ENCODE measurements at regions not wholly inside any gene's neighbourhood (a gene's known extent, or its start where the extent isn't known, plus 50 kb on each side); places are given as distances from the start of the nearest gene placed in this dataset.

DNA sequence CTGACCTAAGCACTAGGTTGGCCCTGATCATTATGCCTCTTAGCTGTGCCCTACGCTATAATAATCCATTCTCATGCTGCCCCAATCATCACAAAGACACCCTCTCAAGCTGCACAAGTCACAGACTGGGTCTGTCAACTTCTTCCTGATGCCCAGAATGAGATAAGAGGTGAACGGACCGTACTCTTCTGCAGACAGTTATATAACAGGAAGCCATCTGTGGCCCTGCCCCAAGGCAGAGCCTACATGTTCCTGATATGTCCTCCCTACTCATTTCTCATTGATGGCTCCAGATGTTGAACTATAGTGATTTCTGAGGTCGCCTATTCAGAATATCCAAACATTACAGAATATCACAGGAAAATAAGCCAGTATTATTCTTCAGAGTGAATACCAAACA, 471.6 kb upstream of the ERCC4 start:
- Histone ChIP-seq H3K36me3 (ENCODE audit: control insufficient read depth in 1 of 2, insufficient read depth in 2 of 2, low read length in 2 of 2) (no peaks in the 10 kb centered on the region), H3K4me3 (replicated peaks in 1 of 2; ENCODE audit: low read depth in 1 of 2, low read length in 2 of 2) (no peak overlapping the region), H4K20me1 (ENCODE audit: insufficient read depth) (no peaks in the 10 kb centered on the region), H3K9ac (ENCODE audit: low read length) (no peak overlapping the region), H3K9me2 (ENCODE audit: insufficient read depth) (no peaks in the 10 kb centered on the region), H3K27me3 (ENCODE audit: insufficient read depth, low read length) (no peaks in the 10 kb centered on the region; the same call in 1 of the 2 replicates), H3K27ac (ENCODE audit: low read depth, low read length) (no peak overlapping the region), H2AFZ (ENCODE audit: low read depth, low read length, poor library complexity, severe bottlenecking) (no peak overlapping the region), H3K4me1 (ENCODE audit: control insufficient read depth in 1 of 2, insufficient read depth in 2 of 2, low read length in 2 of 2) (no peaks in the 10 kb centered on the region), H3K79me2 (ENCODE audit: insufficient read depth, low read length) (no peaks in the 10 kb centered on the region), H3K9me3 (ENCODE audit: control insufficient read depth in 1 of 2, insufficient read depth in 1 of 2, low read depth in 1 of 2, low read length in 2 of 2) (no peaks in the 10 kb centered on the region), H3K4me2 (ENCODE audit: low read length) (no peak overlapping the region)
- ChIA-PET RAD21 (ENCODE audit: low non-redundant PET in 1 of 2, low total read pairs in 2 of 2, uncharacterized antibody in 2 of 2, unreplicated experiment in 2 of 2) (no interaction called here), POLR2A (no interaction called here), CTCF (no interaction called here)
- DNase-seq (ENCODE audit: low read depth, low spot score) (no peak), ATAC-seq (no peak)
- TF ChIP-seq ZFX (IDR thresholded peaks at IDR 0.05) (no peak), RAD21 (IDR thresholded peaks at IDR 0.05; ENCODE audit: low read depth) (no peak), CEBPB (IDR thresholded peaks at IDR 0.05; ENCODE audit: low read depth) (no peak), ZNF274 (IDR thresholded peaks at IDR 0.05; ENCODE audit: low read depth, low read length) (no peak), TCF7L2 (IDR thresholded peaks at IDR 0.05; ENCODE audit: borderline replicate concordance, extremely low read depth, insufficient read depth, insufficient read length) (no peak), FOSL1 (IDR thresholded peaks at IDR 0.05; ENCODE audit: low read depth) (no peak), POLR2A (IDR thresholded peaks at IDR 0.05; ENCODE audit: borderline replicate concordance, extremely low read depth, insufficient read depth, insufficient read length) (no peak)
- TF ChIP-seq, protein P1, sequence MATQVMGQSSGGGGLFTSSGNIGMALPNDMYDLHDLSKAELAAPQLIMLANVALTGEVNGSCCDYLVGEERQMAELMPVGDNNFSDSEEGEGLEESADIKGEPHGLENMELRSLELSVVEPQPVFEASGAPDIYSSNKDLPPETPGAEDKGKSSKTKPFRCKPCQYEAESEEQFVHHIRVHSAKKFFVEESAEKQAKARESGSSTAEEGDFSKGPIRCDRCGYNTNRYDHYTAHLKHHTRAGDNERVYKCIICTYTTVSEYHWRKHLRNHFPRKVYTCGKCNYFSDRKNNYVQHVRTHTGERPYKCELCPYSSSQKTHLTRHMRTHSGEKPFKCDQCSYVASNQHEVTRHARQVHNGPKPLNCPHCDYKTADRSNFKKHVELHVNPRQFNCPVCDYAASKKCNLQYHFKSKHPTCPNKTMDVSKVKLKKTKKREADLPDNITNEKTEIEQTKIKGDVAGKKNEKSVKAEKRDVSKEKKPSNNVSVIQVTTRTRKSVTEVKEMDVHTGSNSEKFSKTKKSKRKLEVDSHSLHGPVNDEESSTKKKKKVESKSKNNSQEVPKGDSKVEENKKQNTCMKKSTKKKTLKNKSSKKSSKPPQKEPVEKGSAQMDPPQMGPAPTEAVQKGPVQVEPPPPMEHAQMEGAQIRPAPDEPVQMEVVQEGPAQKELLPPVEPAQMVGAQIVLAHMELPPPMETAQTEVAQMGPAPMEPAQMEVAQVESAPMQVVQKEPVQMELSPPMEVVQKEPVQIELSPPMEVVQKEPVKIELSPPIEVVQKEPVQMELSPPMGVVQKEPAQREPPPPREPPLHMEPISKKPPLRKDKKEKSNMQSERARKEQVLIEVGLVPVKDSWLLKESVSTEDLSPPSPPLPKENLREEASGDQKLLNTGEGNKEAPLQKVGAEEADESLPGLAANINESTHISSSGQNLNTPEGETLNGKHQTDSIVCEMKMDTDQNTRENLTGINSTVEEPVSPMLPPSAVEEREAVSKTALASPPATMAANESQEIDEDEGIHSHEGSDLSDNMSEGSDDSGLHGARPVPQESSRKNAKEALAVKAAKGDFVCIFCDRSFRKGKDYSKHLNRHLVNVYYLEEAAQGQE (IDR thresholded peaks at IDR 0.05; ENCODE audit: low read depth) = no peak
- TF ChIP-seq, protein P2, sequence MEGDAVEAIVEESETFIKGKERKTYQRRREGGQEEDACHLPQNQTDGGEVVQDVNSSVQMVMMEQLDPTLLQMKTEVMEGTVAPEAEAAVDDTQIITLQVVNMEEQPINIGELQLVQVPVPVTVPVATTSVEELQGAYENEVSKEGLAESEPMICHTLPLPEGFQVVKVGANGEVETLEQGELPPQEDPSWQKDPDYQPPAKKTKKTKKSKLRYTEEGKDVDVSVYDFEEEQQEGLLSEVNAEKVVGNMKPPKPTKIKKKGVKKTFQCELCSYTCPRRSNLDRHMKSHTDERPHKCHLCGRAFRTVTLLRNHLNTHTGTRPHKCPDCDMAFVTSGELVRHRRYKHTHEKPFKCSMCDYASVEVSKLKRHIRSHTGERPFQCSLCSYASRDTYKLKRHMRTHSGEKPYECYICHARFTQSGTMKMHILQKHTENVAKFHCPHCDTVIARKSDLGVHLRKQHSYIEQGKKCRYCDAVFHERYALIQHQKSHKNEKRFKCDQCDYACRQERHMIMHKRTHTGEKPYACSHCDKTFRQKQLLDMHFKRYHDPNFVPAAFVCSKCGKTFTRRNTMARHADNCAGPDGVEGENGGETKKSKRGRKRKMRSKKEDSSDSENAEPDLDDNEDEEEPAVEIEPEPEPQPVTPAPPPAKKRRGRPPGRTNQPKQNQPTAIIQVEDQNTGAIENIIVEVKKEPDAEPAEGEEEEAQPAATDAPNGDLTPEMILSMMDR (IDR thresholded peaks at IDR 0.05 in 2 of 3, conservative IDR thresholded peaks at IDR 0.05 in 1 of 3; ENCODE audit: borderline replicate concordance in 1 of 3, insufficient read depth in 1 of 3, low read depth in 2 of 3, low read length in 2 of 3) = no peak
- TF ChIP-seq, protein P3, sequence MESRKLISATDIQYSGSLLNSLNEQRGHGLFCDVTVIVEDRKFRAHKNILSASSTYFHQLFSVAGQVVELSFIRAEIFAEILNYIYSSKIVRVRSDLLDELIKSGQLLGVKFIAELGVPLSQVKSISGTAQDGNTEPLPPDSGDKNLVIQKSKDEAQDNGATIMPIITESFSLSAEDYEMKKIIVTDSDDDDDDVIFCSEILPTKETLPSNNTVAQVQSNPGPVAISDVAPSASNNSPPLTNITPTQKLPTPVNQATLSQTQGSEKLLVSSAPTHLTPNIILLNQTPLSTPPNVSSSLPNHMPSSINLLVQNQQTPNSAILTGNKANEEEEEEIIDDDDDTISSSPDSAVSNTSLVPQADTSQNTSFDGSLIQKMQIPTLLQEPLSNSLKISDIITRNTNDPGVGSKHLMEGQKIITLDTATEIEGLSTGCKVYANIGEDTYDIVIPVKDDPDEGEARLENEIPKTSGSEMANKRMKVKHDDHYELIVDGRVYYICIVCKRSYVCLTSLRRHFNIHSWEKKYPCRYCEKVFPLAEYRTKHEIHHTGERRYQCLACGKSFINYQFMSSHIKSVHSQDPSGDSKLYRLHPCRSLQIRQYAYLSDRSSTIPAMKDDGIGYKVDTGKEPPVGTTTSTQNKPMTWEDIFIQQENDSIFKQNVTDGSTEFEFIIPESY (IDR thresholded peaks at IDR 0.05; ENCODE audit: extremely low read depth, insufficient replicate concordance, low read length) = no peak
- intact Hi-C loops (cut with micrococcal nuclease) = no loop called here
- BruUV-seq (replicated peaks) = no TSS peak
